IPS-NIHi7 (cell line): ENCODE measurements at regions not wholly inside any gene's neighbourhood (a gene's known extent, or its start where the extent isn't known, plus 50 kb on each side); places are given as distances from the start of the nearest gene placed in this dataset.
A peak's percentile ranks its signal among the peaks of the same experiment; 100 is the strongest.

Experiments used
- DNase-seq: peaks from one replicate; pipeline ENCODE4 v3.0.0; 2012; ENCODE audit warnings: mixed read lengths; ENCODE audit errors: extremely low spot score

DNA sequence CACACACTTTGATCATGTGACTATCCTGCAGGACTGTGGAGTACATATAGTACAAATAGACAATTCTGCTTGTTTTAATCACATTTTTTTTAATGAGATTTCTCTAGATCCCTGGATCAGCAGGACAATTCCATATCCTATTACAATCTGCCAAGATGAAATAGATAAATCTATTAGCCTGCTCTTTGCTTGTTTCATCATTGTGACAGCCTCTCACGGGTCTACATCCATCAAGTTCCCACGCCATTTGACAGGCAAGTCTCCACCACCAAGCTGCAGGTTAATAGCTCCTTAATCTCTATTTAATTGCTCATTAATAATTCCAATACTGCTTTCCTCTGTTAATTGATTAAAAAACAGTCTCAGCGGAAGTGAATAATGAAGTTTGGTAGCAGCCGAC, 671.5 kb downstream of the CCSER2 start:
- no peak for DNase-seq

DNA sequence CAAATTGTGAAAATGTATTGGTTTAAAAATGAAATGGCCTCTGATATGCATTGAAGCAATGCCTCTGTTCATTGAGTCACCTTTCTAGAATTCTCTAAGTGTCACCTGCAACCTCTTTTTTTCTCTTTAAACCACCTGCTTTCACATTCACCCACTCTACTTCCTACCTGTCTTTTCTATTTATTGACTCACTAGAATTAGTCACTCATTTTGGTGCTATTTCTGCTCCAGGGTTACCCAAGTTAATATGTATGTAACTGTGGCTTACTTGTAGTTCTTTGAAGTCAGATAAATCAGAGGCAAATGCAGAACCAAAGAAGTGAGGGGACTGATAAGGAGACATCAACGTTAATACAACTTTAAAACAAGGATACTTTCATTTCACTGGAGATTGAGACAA, 674.7 kb downstream of the CCSER2 start:
- DNase-seq, result no peak

DNA sequence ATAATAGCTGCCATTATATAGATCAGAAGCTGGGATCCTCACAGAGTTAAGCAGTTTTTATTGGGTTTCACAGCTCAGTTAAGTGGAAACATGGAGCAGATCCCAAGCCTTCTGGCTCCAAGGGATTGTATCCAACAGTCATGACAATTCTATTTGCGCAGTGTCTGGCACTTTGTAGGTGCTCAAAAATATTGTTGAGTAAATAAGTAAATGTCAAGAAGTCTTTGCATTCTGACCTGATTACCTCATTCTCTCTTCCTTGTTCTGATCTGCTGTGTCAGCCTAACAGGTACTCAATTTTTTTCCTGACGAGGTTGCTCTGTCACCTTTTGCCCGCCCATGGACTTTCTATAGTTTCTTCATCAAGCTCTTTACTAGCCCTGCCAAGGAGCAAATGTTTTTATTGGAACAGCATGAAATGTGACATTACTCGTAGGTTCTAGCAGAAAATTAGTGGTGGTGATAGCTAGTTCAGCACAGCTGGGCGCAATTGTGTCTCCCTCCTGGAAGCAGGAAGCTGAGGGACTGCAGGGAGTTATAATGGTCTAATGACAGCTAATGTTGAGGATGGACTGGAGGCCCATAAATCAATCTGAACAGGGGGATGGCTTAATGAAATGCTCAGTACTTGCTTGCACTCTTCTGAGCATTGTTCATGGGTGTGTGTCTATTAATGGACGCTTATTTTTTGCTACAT, 680.2 kb downstream of the CCSER2 start:
- DNase-seq, result no peak

DNA sequence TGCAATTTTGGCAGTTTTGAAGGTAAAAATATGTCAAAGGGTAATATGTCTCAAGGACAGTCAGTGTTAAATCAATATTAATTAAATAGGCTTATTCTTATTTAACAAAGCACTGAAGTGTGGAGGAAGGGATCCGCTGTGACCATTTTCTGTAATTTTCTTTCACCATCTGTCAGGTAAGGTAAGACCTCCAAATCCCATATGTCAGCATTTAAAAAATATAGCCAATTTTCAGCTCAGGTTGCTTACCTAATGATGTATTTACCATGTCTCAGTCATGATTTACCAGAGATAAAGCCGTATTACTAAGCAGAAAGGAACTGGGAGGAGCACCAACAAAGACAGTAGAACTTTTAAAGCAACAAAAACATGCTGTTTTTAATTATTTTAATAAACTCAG, 683.9 kb downstream of the CCSER2 start:
- DNase-seq, result no peak

DNA sequence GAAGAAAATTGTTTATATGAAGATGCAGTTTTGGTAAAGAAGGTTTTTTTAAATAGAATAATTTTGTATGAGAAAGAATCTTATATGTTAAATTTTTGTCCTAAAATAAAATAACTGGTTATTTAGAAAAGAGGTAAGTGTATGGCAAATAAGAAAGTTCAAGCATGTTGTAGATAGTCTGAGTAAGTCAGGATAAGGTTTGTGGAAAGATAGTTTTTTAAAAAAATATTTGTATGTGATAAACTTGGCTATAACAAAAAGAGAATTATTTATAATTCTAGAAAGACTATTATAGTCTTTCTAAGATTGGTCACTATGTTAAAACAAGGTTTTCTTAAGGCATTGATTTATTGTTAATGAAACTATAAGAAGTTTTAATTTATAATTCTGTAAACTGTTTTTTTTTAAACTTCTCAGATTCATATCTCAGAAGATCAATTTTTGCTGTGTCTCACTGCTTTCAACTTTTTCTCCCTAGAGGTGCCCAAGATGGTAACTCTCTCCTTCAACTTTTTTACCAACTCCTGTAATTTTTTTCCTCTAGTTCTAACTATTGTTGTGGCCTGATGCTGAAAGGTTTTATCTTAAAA, 698.6 kb downstream of the CCSER2 start:
- DNase-seq, result no peak

DNA sequence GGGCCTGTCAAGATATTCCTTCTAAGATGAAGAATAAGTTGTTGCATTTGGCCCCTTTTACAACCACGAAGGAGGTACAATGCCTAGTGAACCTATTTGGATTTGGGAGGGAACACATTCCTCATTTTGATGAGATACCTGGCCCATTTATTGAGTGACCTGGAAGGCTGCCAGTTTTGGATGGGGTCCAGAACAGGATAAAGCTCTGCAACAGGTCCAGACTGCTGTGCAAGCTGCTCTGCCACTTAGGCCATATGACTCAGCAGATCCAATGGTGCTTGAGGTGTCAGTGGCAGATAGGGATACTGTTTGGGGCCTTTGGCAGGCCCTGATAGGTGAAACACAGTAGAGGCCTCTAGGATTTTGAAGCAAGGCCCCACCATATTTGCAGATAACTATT, 704.6 kb downstream of the CCSER2 start:
- DNase-seq, result no peak

DNA sequence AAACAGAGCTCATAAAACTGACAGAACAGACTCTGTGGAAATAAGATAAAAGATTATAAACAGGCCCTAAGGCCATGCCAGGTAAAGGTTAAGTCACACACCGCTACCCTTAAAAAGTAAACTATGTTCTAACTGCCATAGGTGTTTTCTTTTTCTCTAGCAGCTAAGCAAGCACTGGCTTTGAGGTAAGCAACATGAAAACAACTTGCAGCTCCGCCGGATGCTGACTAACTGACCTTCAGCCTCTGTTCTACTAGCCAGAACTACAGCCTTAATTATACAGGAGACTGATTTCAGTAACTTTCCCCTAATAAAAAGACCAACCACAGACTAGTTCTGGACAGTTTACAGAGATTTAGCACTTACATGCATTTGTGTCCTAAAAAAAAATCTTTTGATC, 708.3 kb downstream of the CCSER2 start:
- no peak for DNase-seq

DNA sequence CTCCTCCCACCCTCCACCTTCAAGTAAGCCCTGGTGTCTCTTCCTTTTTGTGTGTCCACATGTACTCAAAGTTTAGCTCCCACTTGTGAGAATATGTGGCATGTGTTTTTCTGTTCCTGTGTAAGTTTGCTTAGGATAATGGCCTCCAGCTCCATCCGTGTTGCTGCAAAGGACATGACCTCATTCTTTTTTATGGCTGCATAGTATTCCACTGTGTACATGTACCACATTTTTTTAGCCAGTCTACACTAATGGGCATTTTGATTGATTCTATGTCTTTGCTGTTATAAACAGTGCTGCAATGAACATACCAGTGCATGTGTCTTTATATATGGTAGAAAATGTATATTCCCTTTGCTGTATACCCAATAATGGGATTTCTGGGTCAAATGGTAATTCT, 710.9 kb downstream of the CCSER2 start:
- no peak for DNase-seq

DNA sequence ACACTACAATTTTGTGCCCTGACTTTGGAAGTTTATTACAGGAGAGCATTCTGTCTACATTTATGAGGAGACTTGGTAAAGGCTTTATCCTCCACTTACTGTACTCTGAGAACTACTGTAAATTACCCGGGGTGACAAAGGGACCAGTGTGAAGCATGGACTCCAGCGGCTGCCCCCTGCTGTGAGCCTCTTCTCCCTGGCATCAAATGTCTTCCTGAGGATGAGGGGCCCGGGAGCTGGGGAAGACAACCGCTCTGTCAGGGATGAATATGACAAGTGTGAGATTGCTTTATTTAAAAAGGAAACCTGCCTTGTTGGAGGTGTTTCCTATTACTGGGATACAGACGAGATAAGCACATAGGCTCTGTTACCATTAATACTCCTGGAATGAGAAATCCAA, 714.8 kb downstream of the CCSER2 start:
- DNase-seq, result peak; percentile 19

DNA sequence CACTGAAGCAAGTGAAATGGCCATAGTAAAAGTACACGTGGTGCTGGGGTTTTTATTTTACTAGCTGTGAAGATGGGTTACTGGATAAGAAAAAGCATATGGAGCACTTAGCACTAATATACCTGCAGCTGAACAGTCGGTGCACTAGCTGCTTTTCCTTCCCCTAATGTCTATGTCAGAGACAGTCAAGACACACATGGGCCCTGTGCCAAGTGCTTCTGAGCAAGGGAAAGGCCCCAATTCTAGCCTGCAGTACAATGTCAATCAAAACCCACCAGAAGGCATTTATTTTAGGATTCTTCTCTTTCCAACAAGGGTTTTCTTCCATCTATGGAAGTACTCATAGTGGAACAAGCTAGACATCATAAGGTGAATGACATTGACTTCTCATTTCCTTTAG, 716.7 kb downstream of the CCSER2 start:
- DNase-seq, result no peak

DNA sequence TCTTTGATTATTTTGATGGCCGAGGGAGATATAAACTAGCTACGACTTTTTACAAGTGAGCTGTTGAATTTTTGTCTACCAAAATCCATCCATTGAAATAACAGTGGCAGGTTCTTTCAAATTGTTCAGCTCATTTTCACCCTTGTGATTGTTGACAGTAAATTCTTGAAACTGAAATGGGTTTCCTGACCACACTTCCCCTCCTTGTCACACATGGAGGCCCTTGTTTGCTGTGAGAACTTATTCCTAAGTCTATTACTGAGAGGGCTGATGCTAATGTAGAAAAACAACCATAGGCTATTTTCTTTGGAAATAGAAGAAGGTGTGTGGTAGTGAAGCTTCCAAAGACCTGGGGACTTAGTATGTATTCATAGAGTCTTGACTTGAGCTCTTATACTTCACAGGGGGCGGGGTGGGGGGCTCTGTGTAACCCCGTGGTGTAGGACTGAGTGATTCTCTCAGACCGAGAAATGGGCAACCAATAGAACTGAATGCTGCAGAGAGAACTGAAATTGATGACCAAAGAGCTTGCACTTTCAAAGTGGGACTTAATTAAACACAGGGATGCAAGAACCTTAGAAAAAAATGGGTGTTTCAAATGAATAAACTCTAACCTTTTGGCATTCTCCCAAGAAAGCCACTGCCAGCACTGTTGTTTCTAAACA, 718.9 kb downstream of the CCSER2 start:
- DNase-seq, result no peak

GRCh38 chr10:85047979-85048378, 719.6 kb downstream of the CCSER2 start:
- DNase-seq, result no peak

- no peak for DNase-seq
Measured at GRCh38 chr10:85048644-85049043, 720.3 kb downstream of the CCSER2 start.

DNA sequence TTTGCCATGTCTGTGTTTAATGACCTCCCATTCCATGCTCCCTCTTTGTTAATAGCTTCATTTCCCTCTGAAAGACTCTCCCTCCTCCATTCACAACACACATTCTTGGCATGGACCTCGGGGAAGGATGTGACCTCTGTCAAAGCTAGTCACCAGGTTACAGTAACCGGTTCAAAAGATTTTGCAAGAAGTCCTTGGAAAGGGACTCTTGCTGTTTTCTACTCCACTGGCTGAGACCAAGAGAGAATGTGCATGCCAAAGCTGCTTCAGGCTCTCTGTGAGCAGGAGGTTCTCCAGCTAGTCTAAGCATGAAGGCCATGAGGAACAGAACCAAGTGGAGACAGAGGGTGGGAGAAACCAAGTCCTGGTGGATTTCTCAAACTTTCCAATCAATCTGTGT, 732.6 kb downstream of the CCSER2 start:
- DNase-seq, result no peak

DNA sequence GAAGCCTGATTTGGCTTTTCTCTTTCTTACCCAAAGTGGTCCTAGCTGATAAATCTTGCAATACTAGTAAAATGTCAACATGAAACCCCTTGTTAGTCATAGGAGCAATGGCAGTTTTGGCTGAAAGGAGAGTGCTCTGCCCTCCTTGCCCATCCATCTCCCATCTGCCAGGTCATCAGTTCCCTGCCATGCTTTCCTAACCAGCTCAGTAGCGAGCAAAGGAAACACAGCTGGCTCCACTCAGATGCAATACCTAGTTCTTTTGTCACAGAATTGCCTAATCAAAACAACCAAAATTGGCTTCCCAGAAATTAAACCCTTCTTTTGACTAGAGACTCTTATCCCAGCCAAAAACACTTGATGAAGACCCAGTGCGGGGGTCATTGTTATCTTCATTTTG, 733.0 kb downstream of the CCSER2 start:
- DNase-seq, result no peak

DNA sequence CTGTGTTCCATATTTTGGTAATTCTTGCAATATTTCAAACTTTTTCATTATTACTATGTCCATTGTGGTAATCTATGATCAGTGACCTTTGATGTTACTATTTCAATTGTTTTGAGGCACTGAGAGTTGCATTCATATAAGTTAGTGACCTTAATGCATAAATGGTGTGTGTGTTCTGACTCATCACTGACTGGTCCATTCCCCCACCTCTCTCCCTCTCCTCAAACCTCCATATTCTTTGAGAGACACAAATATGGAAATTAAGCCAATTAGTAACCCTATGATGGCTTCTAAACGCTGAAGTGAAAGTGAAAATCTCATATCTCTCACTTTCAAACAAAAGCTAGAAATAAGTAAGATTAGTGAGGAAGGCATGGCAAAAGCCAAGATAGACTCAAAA, 739.6 kb downstream of the CCSER2 start:
- no peak for DNase-seq

GRCh38 chr10:85080934-85081333, 752.5 kb downstream of the CCSER2 start:
- no peak for DNase-seq

- no peak for DNase-seq
Measured at GRCh38 chr10:85098835-85099521, 770.6 kb downstream of the CCSER2 start.

DNA sequence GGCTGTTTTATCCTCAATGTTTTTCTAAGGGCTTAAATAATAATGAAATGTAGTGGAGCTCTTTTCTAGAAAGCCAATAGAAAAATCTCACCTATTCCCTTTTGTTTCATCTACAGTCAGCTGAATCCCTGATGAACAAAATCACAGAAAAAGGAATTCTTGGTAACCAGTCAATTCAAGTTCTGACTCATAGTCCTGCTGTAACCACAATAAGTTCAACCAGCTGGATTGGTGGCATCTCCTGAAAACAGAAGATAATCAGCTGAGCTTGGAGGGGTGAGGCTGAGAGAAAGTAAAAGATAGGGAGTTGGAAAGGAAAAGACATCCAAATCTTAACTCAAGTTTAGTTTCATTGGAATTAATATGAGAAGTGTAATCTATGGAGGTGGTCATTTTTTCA, 772.1 kb downstream of the CCSER2 start:
- no peak for DNase-seq

- DNase-seq, result peak; percentile 76
Measured at GRCh38 chr10:85105614-85106255, 777.3 kb downstream of the CCSER2 start.

GRCh38 chr10:85111271-85111670, 782.9 kb downstream of the CCSER2 start:
- DNase-seq, result no peak

DNA sequence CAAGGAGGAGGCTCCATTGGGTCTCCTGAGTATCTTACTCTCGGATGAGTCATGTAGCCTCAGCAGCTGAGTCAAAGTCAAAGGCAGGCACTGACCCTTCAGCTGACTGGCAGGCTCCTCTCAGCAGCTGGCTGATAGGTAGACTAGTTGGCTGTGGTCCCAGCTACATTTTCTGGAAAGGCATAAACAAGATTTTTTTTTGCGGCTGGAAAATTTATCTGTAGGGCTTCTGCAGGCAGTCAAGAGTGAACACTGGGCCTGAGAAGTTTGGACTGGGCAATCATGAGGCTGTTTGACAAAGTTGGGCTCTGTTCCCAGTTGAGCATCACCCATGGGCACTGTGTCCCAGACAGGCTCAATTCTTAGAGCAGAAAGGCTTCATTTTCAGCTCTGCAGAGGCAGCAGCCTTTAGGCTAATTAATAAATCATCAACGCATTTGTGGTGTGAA, 796.2 kb downstream of the CCSER2 start:
- DNase-seq, result no peak
